ENCODE measurements at regions not wholly inside any gene's neighbourhood (a gene's known extent, or its start where the extent isn't known, plus 50 kb on each side); places are given as distances from the start of the nearest gene placed in this dataset.
A peak's percentile ranks its signal among the peaks of the same experiment; 100 is the strongest.

- no peak for DNase-seq (ENCODE audit: low read depth)
These were observed 50.0 kb upstream of the DOCK9 start for GRCh38 chr13:99027661-99028425.

- DNase-seq (ENCODE audit: low read depth) = peak; percentile 23
These were observed 51.0 kb upstream of the DOCK9 start for GRCh38 chr13:99028890-99029289.

- no peak for DNase-seq (ENCODE audit: low read depth)
These were observed 51.7 kb upstream of the DOCK9 start for GRCh38 chr13:99029576-99029975.

GRCh38 chr13:99030326-99030725 lies 52.5 kb upstream of the DOCK9 start:
- no peak for DNase-seq (ENCODE audit: low read depth)

- no peak for DNase-seq (ENCODE audit: low read depth)
These were observed 54.0 kb upstream of the DOCK9 start for GRCh38 chr13:99031832-99032231.

GRCh38 chr13:99033814-99034213 lies 56.0 kb upstream of the DOCK9 start:
- no peak for DNase-seq (ENCODE audit: low read depth)

- DNase-seq (ENCODE audit: low read depth) = no peak
These were observed 56.6 kb upstream of the DOCK9 start for GRCh38 chr13:99034333-99035085.

- no peak for DNase-seq (ENCODE audit: low read depth)
These were observed 57.9 kb upstream of the DOCK9 start for GRCh38 chr13:99035715-99036114.

GRCh38 chr13:99037756-99038155 lies 59.9 kb upstream of the DOCK9 start:
- no peak for DNase-seq (ENCODE audit: low read depth)

GRCh38 chr13:99039718-99040280 lies 61.9 kb upstream of the DOCK9 start:
- DNase-seq (ENCODE audit: low read depth) = no peak

- no peak for DNase-seq (ENCODE audit: low read depth)
These were observed 62.8 kb upstream of the DOCK9 start for GRCh38 chr13:99040536-99041131.

- DNase-seq (ENCODE audit: low read depth) = no peak
These were observed 63.5 kb upstream of the DOCK9 start for GRCh38 chr13:99041337-99041736.

GRCh38 chr13:99041788-99042187 lies 63.9 kb upstream of the DOCK9 start:
- no peak for DNase-seq (ENCODE audit: low read depth)

- DNase-seq (ENCODE audit: low read depth) = no peak
These were observed 64.8 kb upstream of the DOCK9 start for GRCh38 chr13:99042521-99043250.

- no peak for DNase-seq (ENCODE audit: low read depth)
These were observed 66.0 kb upstream of the DOCK9 start for GRCh38 chr13:99043831-99044231.

- no peak for DNase-seq (ENCODE audit: low read depth)
These were observed 66.9 kb upstream of the DOCK9 start for GRCh38 chr13:99044764-99045163.

GRCh38 chr13:99045396-99045795 lies 67.5 kb upstream of the DOCK9 start:
- no peak for DNase-seq (ENCODE audit: low read depth)

- DNase-seq (ENCODE audit: low read depth) = no peak
These were observed 69.0 kb upstream of the DOCK9 start for GRCh38 chr13:99046851-99047250.

- DNase-seq (ENCODE audit: low read depth) = no peak
These were observed 73.2 kb upstream of the DOCK9 start for GRCh38 chr13:99050983-99051488.

- DNase-seq (ENCODE audit: low read depth) = no peak
These were observed 74.0 kb upstream of the DOCK9 start for GRCh38 chr13:99051768-99052455.

- DNase-seq (ENCODE audit: low read depth) = no peak
These were observed 75.9 kb upstream of the DOCK9 start for GRCh38 chr13:99053636-99054233.
